Peyer's patch (tissue), 4 donors: ENCODE measurements at regions not wholly inside any gene's neighbourhood (a gene's known extent, or its start where the extent isn't known, plus 50 kb on each side); places are given as distances from the start of the nearest gene placed in this dataset.

Experiments used
- POLR2A ChIP-seq, 2 donors: fragments of 450-650 bp; IDR thresholded peaks; one replicate each; pipeline ENCODE4 v1.5.1; 2017; ENCODE audit warnings: antibody characterized with exemption in 2 of 2, mild to moderate bottlenecking in 2 of 2, moderate library complexity in 2 of 2
- TF ChIP-seq, protein P1 (sequence below), 6 experiments: fragments of 450-650 bp in 4 of 6; fragments of 200-600 bp in 2 of 6; sonication (generic) in 1 of 6; IDR thresholded peaks; one replicate each; pipeline ENCODE4 v1.5.1; 2017 to 2019; ENCODE audit warnings: antibody characterized with exemption in 6 of 6, mild to moderate bottlenecking in 3 of 6, moderate library complexity in 1 of 6

GRCh38 chr2:236939271-236939670 is 146.4 kb upstream of the COPS8 start:
- TF ChIP-seq, protein P1, sequence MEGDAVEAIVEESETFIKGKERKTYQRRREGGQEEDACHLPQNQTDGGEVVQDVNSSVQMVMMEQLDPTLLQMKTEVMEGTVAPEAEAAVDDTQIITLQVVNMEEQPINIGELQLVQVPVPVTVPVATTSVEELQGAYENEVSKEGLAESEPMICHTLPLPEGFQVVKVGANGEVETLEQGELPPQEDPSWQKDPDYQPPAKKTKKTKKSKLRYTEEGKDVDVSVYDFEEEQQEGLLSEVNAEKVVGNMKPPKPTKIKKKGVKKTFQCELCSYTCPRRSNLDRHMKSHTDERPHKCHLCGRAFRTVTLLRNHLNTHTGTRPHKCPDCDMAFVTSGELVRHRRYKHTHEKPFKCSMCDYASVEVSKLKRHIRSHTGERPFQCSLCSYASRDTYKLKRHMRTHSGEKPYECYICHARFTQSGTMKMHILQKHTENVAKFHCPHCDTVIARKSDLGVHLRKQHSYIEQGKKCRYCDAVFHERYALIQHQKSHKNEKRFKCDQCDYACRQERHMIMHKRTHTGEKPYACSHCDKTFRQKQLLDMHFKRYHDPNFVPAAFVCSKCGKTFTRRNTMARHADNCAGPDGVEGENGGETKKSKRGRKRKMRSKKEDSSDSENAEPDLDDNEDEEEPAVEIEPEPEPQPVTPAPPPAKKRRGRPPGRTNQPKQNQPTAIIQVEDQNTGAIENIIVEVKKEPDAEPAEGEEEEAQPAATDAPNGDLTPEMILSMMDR (IDR thresholded peaks at IDR 0.05): no peak
- no peak for TF ChIP-seq POLR2A (IDR thresholded peaks at IDR 0.05)
